Esophagus (tissue), 2 donors: ENCODE measurements at regions not wholly inside any gene's neighbourhood (a gene's known extent, or its start where the extent isn't known, plus 50 kb on each side); places are given as distances from the start of the nearest gene placed in this dataset.

Source experiments
- H3K27ac ChIP-seq, 2 donors: one replicate each; pipeline ENCODE4 v1.5.1; 2013; ENCODE audit warnings: low read depth in 2 of 2, mild to moderate bottlenecking in 2 of 2, inconsistent platforms in 1 of 2, low read length in 1 of 2, moderate library complexity in 1 of 2
- H3K27me3 ChIP-seq, 2 donors: one replicate each; pipeline ENCODE4 v1.6.1; 2013; ENCODE audit warnings: low read length in 2 of 2, control low read depth in 1 of 2, mild to moderate bottlenecking in 1 of 2; ENCODE audit not compliant: insufficient read depth in 2 of 2, control insufficient read depth in 1 of 2
- H3K36me3 ChIP-seq, 2 donors: one replicate each; pipeline ENCODE4 v1.6.1; 2013; ENCODE audit warnings: low read length in 1 of 2; ENCODE audit not compliant: control insufficient read depth in 2 of 2, insufficient read depth in 2 of 2
- H3K4me1 ChIP-seq, 2 donors: one replicate each; pipeline ENCODE4 v1.6.1; 2013; ENCODE audit warnings: low read length in 1 of 2; ENCODE audit not compliant: control insufficient read depth in 2 of 2, insufficient read depth in 2 of 2
- H3K4me3 ChIP-seq, 2 donors: one replicate each; pipeline ENCODE4 v1.5.1; 2013; ENCODE audit warnings: low read length in 2 of 2, mild to moderate bottlenecking in 2 of 2, low read depth in 1 of 2, moderate library complexity in 1 of 2
- H3K9me3 ChIP-seq, 2 donors: one replicate each; pipeline ENCODE4 v1.6.1; 2013; ENCODE audit warnings: mild to moderate bottlenecking in 2 of 2, low read depth in 1 of 2, low read length in 1 of 2, moderate library complexity in 1 of 2; ENCODE audit not compliant: control insufficient read depth in 2 of 2, insufficient read depth in 1 of 2
- WGBS, 2 donors: extraction: QIAGEN DNeasy Blood & Tissue Kit; methylation state at CpG; one replicate each; pipeline ENCODE4 v1.1.7; 2013; 5-methylcytosine and 5-hydroxymethylcytosine counted together
- donor health status: healthy with polysubstance abuse.
- donor health status: Bipolar disorder and iron deficiency.

DNA sequence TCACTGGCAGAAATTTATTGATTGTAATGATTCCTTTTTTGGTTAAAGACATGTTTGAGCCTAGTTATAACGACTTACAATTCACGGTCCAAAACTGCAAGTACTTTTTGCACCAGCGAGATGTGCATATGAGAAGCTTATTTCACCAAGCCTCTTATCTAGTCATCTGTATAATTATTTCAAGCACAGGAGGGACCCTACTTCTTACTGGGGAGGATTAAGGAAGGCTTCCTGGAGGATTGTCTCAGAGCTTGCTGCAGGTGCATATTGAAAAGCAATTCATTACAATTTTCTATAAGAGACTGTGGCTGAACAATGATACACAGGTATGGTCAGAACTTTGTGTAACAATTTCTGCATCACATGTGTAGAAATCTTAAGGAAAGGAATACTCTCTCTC is 152.9 kb downstream of the CAND1 start:
- no peak overlapping the region for H3K4me3 ChIP-seq
- H3K4me1 ChIP-seq: no peaks in the 10 kb centered on the region
- no peaks in the 10 kb centered on the region for H3K36me3 ChIP-seq
- H3K9me3 ChIP-seq: no peaks in the 10 kb centered on the region
- H3K27me3 ChIP-seq: no peaks in the 10 kb centered on the region
- WGBS, 2 donors: 92 to 94% methylated on average over 3 of the region's 3 CpGs
- no peak overlapping the region for H3K27ac ChIP-seq

GRCh38 chr12:67424784-67425183 is 155.6 kb downstream of the CAND1 start:
- Histone ChIP-seq H3K9me3 (no peaks in the 10 kb centered on the region), H3K27me3 (peaks cover 0 to 3% of the 10 kb centered on the region in 2 donors), H3K36me3 (no peaks in the 10 kb centered on the region), H3K27ac (no peak overlapping the region), H3K4me3 (no peak overlapping the region), H3K4me1 (no peaks in the 10 kb centered on the region)
- WGBS, 2 donors: 92 to 100% methylated on average over 1 of the region's 1 CpG

GRCh38 chr12:67425394-67425793 is 156.2 kb downstream of the CAND1 start:
- H3K36me3 ChIP-seq: no peaks in the 10 kb centered on the region
- 91 to 94% methylated on average over 1 of the region's 1 CpG for WGBS, 2 donors
- no peak overlapping the region for H3K27ac ChIP-seq
- H3K4me3 ChIP-seq: no peak overlapping the region
- no peaks in the 10 kb centered on the region for H3K4me1 ChIP-seq
- H3K27me3 ChIP-seq: peaks cover 0 to 3% of the 10 kb centered on the region in 2 donors
- H3K9me3 ChIP-seq: no peaks in the 10 kb centered on the region

GRCh38 chr12:67426067-67426466 is 156.9 kb downstream of the CAND1 start:
- Histone ChIP-seq H3K36me3 (no peaks in the 10 kb centered on the region), H3K4me3 (no peak overlapping the region), H3K4me1 (no peaks in the 10 kb centered on the region), H3K27ac (no peak overlapping the region), H3K27me3 (peaks cover 0 to 3% of the 10 kb centered on the region in 2 donors), H3K9me3 (no peaks in the 10 kb centered on the region)
- 60 to 73% methylated on average over 2 of the region's 2 CpGs for WGBS, 2 donors

DNA sequence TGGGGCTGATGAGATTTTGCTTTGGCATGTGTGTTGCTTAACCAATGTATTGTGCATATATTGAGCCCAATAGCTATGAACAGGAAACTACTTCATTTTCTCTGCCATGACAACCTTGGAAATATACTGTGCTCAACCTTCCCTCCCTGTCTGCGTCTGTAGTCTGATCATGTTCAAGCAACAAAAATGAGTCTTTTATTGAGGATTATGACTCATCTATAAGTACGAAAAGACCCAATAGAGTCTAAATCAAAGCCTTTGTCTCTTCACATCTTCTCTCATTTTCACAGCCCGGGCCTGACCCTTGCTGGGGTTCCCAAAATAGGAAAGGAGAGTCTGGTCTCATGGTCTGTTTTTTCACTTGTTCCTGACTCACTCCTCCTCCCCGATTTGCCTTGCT is 158.2 kb downstream of the CAND1 start:
- Histone ChIP-seq H3K27me3 (peaks cover 0 to 3% of the 10 kb centered on the region in 2 donors), H3K4me1 (no peaks in the 10 kb centered on the region), H3K9me3 (no peaks in the 10 kb centered on the region), H3K4me3 (no peak overlapping the region), H3K27ac (no peak overlapping the region), H3K36me3 (no peaks in the 10 kb centered on the region)
- 73 to 78% methylated on average over 4 of the region's 4 CpGs for whole genome bisulfite sequencing, 2 donors

DNA sequence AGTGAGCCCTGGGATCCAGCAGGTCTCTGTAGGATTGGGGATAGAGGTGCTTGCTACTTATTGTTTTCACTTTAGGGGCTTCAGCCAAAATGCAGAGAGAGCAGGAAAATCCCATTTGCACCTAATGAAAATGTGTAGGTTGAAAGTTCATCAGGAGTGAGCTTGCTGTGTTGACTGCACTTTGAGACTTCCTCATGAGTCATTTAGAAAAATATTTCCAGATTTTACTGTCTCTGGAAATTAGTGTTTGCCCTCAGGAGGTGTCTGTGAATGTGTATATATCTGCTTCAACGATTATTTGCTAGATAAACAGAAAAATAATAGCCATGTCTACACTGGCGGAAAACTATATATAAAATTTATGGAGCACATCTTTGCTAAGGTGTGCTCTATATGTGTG is 159.3 kb downstream of the CAND1 start:
- Histone ChIP-seq H3K4me1 (no peaks in the 10 kb centered on the region), H3K27ac (no peak overlapping the region), H3K9me3 (no peaks in the 10 kb centered on the region), H3K36me3 (no peaks in the 10 kb centered on the region), H3K4me3 (no peak overlapping the region), H3K27me3 (peaks cover 0 to 3% of the 10 kb centered on the region in 2 donors)
- 58 to 63% methylated on average over 2 of the region's 2 CpGs for WGBS, 2 donors

DNA sequence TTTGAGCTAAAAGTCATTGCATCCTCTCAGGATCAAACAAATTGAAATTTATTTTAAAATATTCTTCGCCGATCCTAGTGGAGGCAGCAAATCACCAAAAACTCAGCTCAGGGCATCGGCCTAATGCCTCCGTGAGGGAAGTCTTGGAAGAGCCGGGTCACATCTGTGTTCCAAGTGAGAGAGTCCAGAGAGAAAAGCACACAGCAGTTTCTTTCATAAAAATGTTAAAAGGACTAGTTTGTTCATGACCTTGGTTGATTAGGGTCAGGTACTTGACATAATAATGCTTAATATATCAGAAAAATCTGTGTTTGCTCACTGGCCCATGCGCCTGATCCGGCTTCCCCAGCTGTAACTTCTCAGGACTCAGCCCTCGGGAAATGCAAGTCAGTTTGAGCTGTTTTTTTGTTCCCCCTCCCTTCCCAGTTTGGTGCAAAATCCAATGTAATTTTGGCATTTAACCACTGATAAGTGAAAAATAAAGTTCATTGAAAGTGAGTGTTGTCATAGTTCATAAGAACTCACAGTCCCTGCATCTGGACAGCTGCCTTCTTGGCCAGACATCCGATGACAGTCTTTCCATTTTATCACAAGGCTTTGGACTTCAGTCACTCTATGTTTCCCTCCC is 161.7 kb downstream of the CAND1 start:
- no peaks in the 10 kb centered on the region for H3K9me3 ChIP-seq
- no peaks in the 10 kb centered on the region for H3K36me3 ChIP-seq
- H3K4me3 ChIP-seq: no peak overlapping the region
- peaks cover 0 to 3% of the 10 kb centered on the region in 2 donors for H3K27me3 ChIP-seq
- H3K27ac ChIP-seq: no peak overlapping the region
- no peaks in the 10 kb centered on the region for H3K4me1 ChIP-seq
- WGBS, 2 donors: 57 to 66% methylated on average over 9 of the region's 9 CpGs

- no peaks in the 10 kb centered on the region for H3K4me1 ChIP-seq
- H3K27me3 ChIP-seq: peaks cover 0 to 3% of the 10 kb centered on the region in 2 donors
- no peaks in the 10 kb centered on the region for H3K36me3 ChIP-seq
- H3K27ac ChIP-seq: no peak overlapping the region
- 56 to 62% methylated on average over 6 of the region's 6 CpGs for WGBS, 2 donors
- no peaks in the 10 kb centered on the region for H3K9me3 ChIP-seq
- H3K4me3 ChIP-seq: no peak overlapping the region
Observed at GRCh38 chr12:67431411-67432020, 162.4 kb downstream of the CAND1 start.

- Histone ChIP-seq H3K4me3 (no peak overlapping the region), H3K9me3 (no peaks in the 10 kb centered on the region), H3K27me3 (no peaks in the 10 kb centered on the region), H3K4me1 (no peaks in the 10 kb centered on the region), H3K27ac (no peak overlapping the region), H3K36me3 (no peaks in the 10 kb centered on the region)
- WGBS, 2 donors: 79 to 92% methylated on average over 6 of the region's 6 CpGs
Observed at GRCh38 chr12:67433385-67434175, 164.4 kb downstream of the CAND1 start.
